A204.1 (cell line): ENCODE measurements at regions not wholly inside any gene's neighbourhood (a gene's known extent, or its start where the extent isn't known, plus 50 kb on each side); places are given as distances from the start of the nearest gene placed in this dataset.
"Not testable (repeated sequence)": the region's sequence is repeated elsewhere in the genome, so short reads cannot be mapped to it uniquely, and the experiment has no call there.

Source experiments
- FAIRE-seq: peaks from 2 replicates; lab custom pipeline; 2012; peaks lifted over from hg19 to GRCh38; lab: Jason Lieb, UNC

- FAIRE-seq, result no peak
These were observed 92.3 kb upstream of the TANK start for GRCh38 chr2:161067846-161068350.

DNA sequence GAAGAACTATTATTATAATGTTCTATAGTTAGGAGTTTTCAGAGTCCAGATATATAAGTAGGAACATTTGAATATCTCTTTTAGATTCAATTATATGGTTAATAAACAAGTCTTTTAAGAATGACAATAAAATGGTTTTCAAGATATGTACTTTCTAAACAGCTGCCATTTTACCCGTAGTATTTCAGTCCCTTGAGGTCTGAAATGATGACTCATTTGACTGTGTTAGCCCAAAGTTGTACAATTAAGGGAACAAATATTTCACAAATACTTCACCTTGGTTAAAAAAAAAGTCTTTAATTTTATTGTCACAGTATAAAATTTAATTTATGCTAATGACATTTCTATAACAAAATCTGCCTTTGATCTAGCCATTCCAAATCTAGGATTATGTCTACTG, 91.6 kb upstream of the TANK start:
- FAIRE-seq, result peak; percentile 35

- FAIRE-seq, result no peak
These were observed 89.3 kb upstream of the TANK start for GRCh38 chr2:161070693-161071479.

DNA sequence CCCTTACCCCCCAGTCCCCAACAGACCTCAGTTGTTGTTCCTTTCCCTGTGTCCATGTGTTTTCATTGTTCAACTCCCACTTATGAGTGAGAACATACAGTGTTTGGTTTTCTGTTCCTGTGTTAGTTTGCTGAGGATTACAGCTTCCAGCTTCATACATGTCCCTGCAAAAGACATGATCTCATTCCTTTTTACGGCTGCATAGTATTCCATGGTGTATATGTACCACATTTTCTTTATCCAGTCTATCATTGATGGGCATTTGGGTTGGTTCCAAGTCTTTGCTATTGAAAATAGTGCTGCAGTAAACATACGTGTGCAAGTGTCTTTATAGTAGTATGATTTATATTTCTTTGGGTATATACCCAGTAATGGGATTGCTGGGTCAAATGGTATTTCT, 87.8 kb upstream of the TANK start:
- FAIRE-seq, result not testable (repeated sequence)

- no peak for FAIRE-seq
These were observed 84.5 kb upstream of the TANK start for GRCh38 chr2:161075701-161076100.

GRCh38 chr2:161076936-161077335, 83.3 kb upstream of the TANK start:
- FAIRE-seq, result no peak

GRCh38 chr2:161077367-161078210, 82.6 kb upstream of the TANK start:
- no peak for FAIRE-seq

GRCh38 chr2:161078211-161078539, 82.1 kb upstream of the TANK start:
- no peak for FAIRE-seq

DNA sequence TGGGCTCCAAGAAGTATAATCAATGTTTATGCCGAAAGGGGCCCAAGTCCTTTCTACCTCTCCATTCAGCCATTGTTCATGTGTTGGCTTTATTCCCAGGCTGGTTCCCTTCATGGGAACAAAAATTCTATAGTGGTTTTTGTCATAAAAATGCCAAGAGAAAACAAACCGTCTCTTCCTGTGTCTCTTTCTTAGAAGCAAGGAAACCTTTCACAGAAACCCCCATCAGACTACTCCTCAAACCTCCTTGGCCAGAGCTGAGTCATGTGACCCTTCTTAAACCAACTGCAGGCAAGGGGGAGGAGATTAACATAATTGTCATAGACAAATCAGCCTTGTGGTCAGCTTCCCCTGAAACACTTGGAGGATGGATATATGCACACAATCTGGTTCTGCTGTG, 75.1 kb upstream of the TANK start:
- no peak for FAIRE-seq

- FAIRE-seq, result no peak
These were observed 71.4 kb upstream of the TANK start for GRCh38 chr2:161088658-161089350.

GRCh38 chr2:161090411-161090810, 69.8 kb upstream of the TANK start:
- FAIRE-seq, result no peak

- no peak for FAIRE-seq
These were observed 64.9 kb upstream of the TANK start for GRCh38 chr2:161095314-161095713.

GRCh38 chr2:161096336-161096735, 63.9 kb upstream of the TANK start:
- FAIRE-seq, result no peak

GRCh38 chr2:161097157-161097556, 63.1 kb upstream of the TANK start:
- no peak for FAIRE-seq

DNA sequence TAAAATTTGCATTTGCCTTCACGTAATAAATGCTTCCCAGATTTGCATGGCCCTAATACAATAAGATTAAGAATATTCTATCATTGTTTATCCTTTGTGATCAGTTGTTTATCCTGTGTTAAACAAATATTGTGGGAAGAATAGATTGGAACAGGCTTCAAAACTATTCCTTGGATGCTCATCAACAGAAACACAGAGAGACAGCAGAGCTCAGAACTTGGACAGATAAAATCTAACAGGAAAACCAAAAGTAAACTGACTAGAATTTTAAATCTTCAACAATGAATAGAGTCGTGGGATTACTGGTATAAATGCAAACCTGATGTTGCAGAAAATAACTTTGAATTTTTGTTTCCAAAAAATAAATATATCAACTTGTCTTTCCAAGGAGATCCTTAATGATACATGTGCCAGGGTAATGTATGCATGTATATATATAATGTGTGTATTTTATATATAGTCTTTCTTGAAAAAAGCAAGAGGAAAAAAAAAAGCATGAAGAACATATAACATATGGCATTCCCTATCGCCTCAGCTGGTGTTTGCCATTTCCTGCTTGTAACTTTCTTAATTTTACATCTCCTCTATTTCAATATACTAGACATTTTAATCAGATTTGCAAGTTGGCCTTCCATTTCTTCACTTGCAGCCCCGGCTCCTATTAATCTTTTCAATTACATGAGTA, 59.9 kb upstream of the TANK start:
- FAIRE-seq, result no peak

DNA sequence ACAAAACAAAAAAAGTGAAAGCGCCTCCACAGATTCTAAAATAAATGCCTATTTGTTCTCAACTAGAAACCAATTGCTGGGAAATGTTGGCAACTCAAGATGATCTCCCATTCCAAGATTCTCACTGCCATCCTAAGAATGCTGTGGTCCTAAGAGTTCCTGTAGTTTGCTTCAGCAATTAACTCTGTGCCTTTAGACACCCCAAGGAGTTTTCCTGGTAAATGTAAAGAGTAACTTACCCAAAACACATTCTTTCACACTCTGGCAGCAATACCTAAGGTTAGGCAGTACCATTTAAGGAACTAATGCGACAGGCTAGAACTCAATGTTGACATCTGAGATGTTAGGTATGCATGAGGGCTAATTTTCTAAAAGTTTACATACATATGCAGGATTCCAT, 58.8 kb upstream of the TANK start:
- FAIRE-seq, result no peak

- no peak for FAIRE-seq
These were observed 57.3 kb upstream of the TANK start for GRCh38 chr2:161102770-161103450.

DNA sequence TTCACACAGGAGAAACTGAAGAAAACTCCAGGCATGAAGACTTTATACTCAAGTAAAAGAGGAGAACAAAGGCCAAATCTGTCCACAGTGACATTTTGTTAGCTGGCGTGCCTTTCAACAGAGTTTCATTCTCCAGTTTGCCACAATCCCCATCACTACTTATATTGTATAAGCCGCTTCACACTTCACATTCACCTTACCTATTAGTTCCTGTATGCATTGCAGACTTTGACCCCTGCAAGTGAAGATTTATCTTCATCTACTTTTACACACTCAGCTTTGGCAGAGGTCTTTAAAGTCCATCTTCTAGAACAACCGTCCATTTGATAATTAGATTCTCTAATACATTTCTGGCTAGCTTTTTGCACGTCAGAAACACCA, 56.8 kb upstream of the TANK start:
- FAIRE-seq, result no peak

DNA sequence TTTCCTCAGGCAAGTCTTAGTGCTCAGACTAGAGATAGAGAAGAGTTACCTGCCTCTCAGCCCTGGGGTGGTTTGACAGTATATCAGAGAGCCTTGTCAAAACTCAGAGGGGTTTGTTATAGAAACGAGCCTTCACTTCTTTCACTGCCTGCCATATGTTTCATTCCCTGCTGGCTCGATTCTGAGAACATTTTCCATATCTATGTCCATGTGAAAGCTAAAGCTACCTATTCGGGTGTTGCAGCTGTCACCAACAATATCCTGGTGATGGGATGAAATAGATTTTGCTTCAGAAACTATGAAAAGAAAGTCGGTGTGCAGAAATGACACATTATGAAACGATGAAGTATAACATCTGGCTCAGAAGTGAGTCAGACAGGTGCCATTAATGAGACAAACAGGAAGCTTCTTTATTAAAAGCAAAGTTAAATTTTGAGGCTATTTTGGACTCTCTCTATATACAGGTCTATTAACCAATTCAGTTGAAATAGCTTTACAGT, 56.1 kb upstream of the TANK start:
- FAIRE-seq, result no peak

GRCh38 chr2:161107265-161107664, 53.0 kb upstream of the TANK start:
- FAIRE-seq, result no peak
